NT2/D1 (cell line): ENCODE measurements at regions not wholly inside any gene's neighbourhood (a gene's known extent, or its start where the extent isn't known, plus 50 kb on each side); places are given as distances from the start of the nearest gene placed in this dataset.

Source experiments
- SUZ12 ChIP-seq: IDR thresholded peaks from 2 replicates; pipeline ENCODE4 v1.6.1; 2011; ENCODE audit not compliant: insufficient read length, insufficient read depth; ENCODE audit errors: extremely low read depth
- YY1 ChIP-seq: IDR thresholded peaks from 2 replicates; pipeline ENCODE4 v1.6.1; 2011; ENCODE audit not compliant: insufficient read length, insufficient read depth
- ZNF274 ChIP-seq: IDR thresholded peaks from 2 replicates; pipeline ENCODE4 v1.6.1; 2011; ENCODE audit warnings: mild to moderate bottlenecking, low read depth, low read length

DNA sequence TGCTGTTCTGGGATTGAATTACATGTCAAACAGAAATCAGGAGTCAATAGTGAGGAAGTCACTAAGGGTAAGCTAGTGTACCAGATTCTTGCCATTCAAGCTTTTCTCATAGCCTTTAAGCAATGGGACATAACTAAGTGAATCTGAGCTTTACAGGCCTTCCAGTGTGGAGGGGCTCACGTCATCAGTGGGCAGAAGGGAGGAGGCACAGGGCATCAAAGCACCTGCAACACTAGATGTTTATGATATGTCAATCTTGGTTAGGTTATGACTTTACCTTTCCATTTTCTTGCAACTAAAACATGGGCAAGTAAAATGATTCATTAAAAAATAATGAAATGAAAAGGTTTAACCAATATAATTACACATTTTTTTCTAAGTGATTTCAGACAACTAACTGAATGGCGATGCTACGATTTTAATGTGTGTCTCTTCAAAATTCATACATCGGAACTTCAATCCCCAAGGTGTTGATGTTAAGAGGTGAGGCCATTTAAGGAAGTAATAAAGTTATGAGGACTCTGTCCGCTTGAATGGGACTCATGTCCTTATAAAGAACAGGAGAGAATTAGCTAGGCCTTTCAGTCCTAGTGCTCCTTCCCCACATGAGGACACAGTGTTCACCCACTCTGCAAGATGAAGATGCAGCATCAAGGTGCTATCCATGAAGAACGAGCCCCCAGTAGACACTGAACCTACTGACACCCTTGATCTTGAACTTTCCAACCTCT, 1169.2 kb upstream of the NXPH2 start:
- TF ChIP-seq ZNF274 (no peak), YY1 (no peak), SUZ12 (no peak)
